Liver (tissue), 8 donors: ENCODE measurements at regions not wholly inside any gene's neighbourhood (a gene's known extent, or its start where the extent isn't known, plus 50 kb on each side); places are given as distances from the start of the nearest gene placed in this dataset.

Source experiments
- DNase-seq: peaks from one replicate; pipeline ENCODE4 v3.0.0-alpha.2; 2017; ENCODE audit warnings: low spot score
- H3K27ac ChIP-seq, 2 donors: one replicate each; pipeline ENCODE4 v1.7.0; 2013; ENCODE audit warnings: inconsistent platforms in 2 of 2, low read length in 2 of 2, control low read depth in 1 of 2, low read depth in 1 of 2, mild to moderate bottlenecking in 1 of 2
- H3K27me3 ChIP-seq, 4 donors: one replicate each; pipeline versions ENCODE4 v1.6.1 to v1.7.0; 2013; ENCODE audit warnings: low read length in 3 of 4, inconsistent platforms in 1 of 4, mild to moderate bottlenecking in 1 of 4, moderate library complexity in 1 of 4; ENCODE audit not compliant: control insufficient read depth in 4 of 4, insufficient read depth in 4 of 4
- H3K36me3 ChIP-seq, 4 donors: one replicate each; pipeline versions ENCODE4 v1.6.1 to v1.7.0; 2013; ENCODE audit warnings: low read length in 3 of 4, mild to moderate bottlenecking in 3 of 4, low read depth in 1 of 4, moderate library complexity in 1 of 4; ENCODE audit not compliant: control insufficient read depth in 4 of 4, insufficient read depth in 3 of 4
- H3K4me1 ChIP-seq, 4 donors: one replicate each; pipeline versions ENCODE4 v1.6.1 to v1.7.0; 2013; ENCODE audit warnings: low read length in 3 of 4, mild to moderate bottlenecking in 3 of 4, moderate library complexity in 1 of 4; ENCODE audit not compliant: control insufficient read depth in 4 of 4, insufficient read depth in 4 of 4
- H3K4me3 ChIP-seq, 3 donors: one replicate each; pipeline versions ENCODE4 v1.6.1 to v1.7.0; 2013; ENCODE audit warnings: low read length in 3 of 3, control low read depth in 1 of 3, low read depth in 1 of 3, mild to moderate bottlenecking in 1 of 3
- H3K9ac ChIP-seq, 2 donors: one replicate each; pipeline ENCODE4 v1.7.0; 2013; ENCODE audit warnings: low read length in 2 of 2, mild to moderate bottlenecking in 2 of 2, moderate library complexity in 2 of 2, control low read depth in 1 of 2, low read depth in 1 of 2
- H3K9me3 ChIP-seq, 4 donors: one replicate each; pipeline versions ENCODE4 v1.6.1 to v1.7.0; 2013; ENCODE audit warnings: low read length in 3 of 4; ENCODE audit not compliant: control insufficient read depth in 4 of 4
- EGR1 ChIP-seq, 2 donors: IDR thresholded peaks; 2 replicates each; pipeline ENCODE4 v1.6.1; 2016 to 2018; ENCODE audit warnings: antibody characterized with exemption in 2 of 2, low read depth in 2 of 2
- FOXA1 ChIP-seq: IDR thresholded peaks from 2 replicates; pipeline ENCODE4 v1.6.1; 2016; ENCODE audit warnings: antibody characterized with exemption
- FOXA2 ChIP-seq: IDR thresholded peaks from 2 replicates; pipeline ENCODE4 v1.6.1; 2016; ENCODE audit warnings: antibody characterized with exemption
- GABPA ChIP-seq, 2 donors: IDR thresholded peaks in 1 of 2; conservative IDR thresholded peaks in 1 of 2; 2 replicates each; pipeline ENCODE4 v1.6.1; 2016; ENCODE audit warnings: antibody characterized with exemption in 2 of 2, mild to moderate bottlenecking in 1 of 2, moderate library complexity in 1 of 2
- HNF4A ChIP-seq, 2 donors: conservative IDR thresholded peaks; 2 replicates each; pipeline ENCODE4 v1.6.1; 2016; ENCODE audit warnings: antibody characterized with exemption in 2 of 2, mild to moderate bottlenecking in 2 of 2
- HNF4G ChIP-seq: IDR thresholded peaks from 2 replicates; pipeline ENCODE4 v1.6.1; 2016; ENCODE audit warnings: antibody characterized with exemption
- JUND ChIP-seq, 2 donors: IDR thresholded peaks; 2 replicates each; pipeline ENCODE4 v1.6.1; 2016; ENCODE audit warnings: antibody characterized with exemption in 2 of 2
- NR2F2 ChIP-seq: IDR thresholded peaks from 2 replicates; pipeline ENCODE4 v1.6.1; 2016; ENCODE audit warnings: antibody characterized with exemption
- RAD21 ChIP-seq, 2 donors: IDR thresholded peaks; 2 replicates each; pipeline ENCODE4 v1.6.1; 2016; ENCODE audit warnings: antibody characterized with exemption in 2 of 2, mild to moderate bottlenecking in 2 of 2
- RXRA ChIP-seq, 2 donors: IDR thresholded peaks; 2 replicates each; pipeline ENCODE4 v1.6.1; 2017 to 2018; ENCODE audit warnings: antibody characterized with exemption in 2 of 2, mild to moderate bottlenecking in 1 of 2
- SP1 ChIP-seq: IDR thresholded peaks from 2 replicates; pipeline ENCODE4 v1.6.1; 2018; ENCODE audit warnings: antibody characterized with exemption, mild to moderate bottlenecking
- TAF1 ChIP-seq: conservative IDR thresholded peaks from 2 replicates; pipeline ENCODE4 v1.6.1; 2016; ENCODE audit warnings: antibody characterized with exemption, mild to moderate bottlenecking
- YY1 ChIP-seq: IDR thresholded peaks from 2 replicates; pipeline ENCODE4 v1.6.1; 2016; ENCODE audit warnings: antibody characterized with exemption, mild to moderate bottlenecking
- WGBS: extraction: QIAGEN DNeasy Blood & Tissue Kit; methylation state at CpG from one replicate; pipeline ENCODE4 v1.1.7; 2013; 5-methylcytosine and 5-hydroxymethylcytosine counted together
- TF ChIP-seq, protein P1 (sequence below): IDR thresholded peaks from 2 replicates; pipeline ENCODE4 v1.6.1; 2016; ENCODE audit warnings: antibody characterized with exemption
- TF ChIP-seq, protein P2 (sequence below): IDR thresholded peaks from 2 replicates; pipeline ENCODE4 v1.6.1; 2016; ENCODE audit warnings: antibody characterized with exemption
- TF ChIP-seq, protein P3 (sequence below): IDR thresholded peaks from 2 replicates; pipeline ENCODE4 v1.6.1; 2016; ENCODE audit warnings: antibody characterized with exemption
- TF ChIP-seq, protein P4 (sequence below): fragments of 150-350 bp; IDR thresholded peaks from 2 replicates; pipeline ENCODE4 v1.5.1; 2017; ENCODE audit warnings: improper control_type of control experiment, low read depth, low read length; ENCODE audit not compliant: missing input control
- TF ChIP-seq, protein P5 (sequence below): IDR thresholded peaks from 2 replicates; pipeline ENCODE4 v1.6.1; 2016; ENCODE audit warnings: antibody characterized with exemption, mild to moderate bottlenecking
- donor health status: healthy.
- donor health status: healthy.
- donor health status: healthy.
- donor health status: healthy.
- donor health status: healthy.

DNA sequence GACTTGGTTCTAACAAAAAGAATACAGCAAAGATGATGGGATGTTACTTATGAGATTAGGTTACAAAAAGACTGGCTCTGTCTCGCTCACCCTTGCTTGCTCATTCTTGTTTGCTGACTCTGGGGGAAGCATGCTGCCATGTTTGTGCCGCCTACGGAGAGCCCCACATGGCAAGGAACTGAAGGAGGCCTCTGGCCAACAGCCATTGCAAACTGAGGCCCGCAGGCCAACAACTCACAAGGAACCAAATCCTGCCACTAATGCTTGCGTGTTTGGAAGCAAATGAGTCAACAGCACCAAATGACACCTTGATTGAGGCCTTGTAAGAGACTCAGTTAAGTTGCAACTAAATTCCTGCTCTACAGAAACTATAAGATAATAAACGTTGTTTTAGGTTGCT lies 82.1 kb upstream of the FOXN2 start:
- no peak overlapping the region for H3K4me3 ChIP-seq
- 95% methylated on average over 6 of the region's 6 CpGs for WGBS

DNA sequence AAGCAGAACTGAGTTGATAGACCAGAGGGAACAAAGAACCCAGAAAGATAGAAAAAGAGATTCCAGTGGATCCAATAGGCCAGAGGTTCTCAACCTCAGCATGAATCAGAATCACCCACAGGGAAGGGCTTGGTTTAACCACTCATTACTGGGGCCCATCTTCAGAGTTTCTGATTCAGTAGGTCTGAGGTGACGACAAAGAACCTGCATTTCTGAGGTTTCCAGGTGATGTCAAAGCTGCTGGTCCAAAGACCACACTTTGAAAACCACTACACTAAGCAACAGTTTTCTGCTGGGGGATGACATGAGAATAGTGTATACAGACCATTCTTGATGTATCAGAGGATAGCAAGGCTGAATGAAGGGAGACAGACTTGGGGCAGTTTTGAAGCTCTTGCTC lies 81.5 kb upstream of the FOXN2 start:
- Histone ChIP-seq H3K9ac (no peak overlapping the region), H3K9me3 (no peaks in the 10 kb centered on the region), H3K4me3 (no peak overlapping the region), H3K4me1 (no peaks in the 10 kb centered on the region), H3K27ac (no peak overlapping the region), H3K27me3 (no peaks in the 10 kb centered on the region), H3K36me3 (no peaks in the 10 kb centered on the region)
- DNase-seq, result no peak
- WGBS, result 96% methylated on average over 1 of the region's 1 CpG
- TF ChIP-seq HNF4A (conservative IDR thresholded peaks at IDR 0.05) (no peak), YY1 (no peak), NR2F2 (no peak), GABPA (IDR thresholded peaks at IDR 0.05 in 1 of 2, conservative IDR thresholded peaks at IDR 0.05 in 1 of 2) (no peak), EGR1 (IDR thresholded peaks at IDR 0.05; ENCODE audit: low read depth in 2 of 2) (no peak), FOXA2 (no peak), FOXA1 (no peak), HNF4G (no peak), RXRA (IDR thresholded peaks at IDR 0.05) (no peak), SP1 (no peak), JUND (IDR thresholded peaks at IDR 0.05) (no peak)
- TF ChIP-seq, protein P1, sequence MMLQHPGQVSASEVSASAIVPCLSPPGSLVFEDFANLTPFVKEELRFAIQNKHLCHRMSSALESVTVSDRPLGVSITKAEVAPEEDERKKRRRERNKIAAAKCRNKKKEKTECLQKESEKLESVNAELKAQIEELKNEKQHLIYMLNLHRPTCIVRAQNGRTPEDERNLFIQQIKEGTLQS, result no peak
- TF ChIP-seq, protein P2, sequence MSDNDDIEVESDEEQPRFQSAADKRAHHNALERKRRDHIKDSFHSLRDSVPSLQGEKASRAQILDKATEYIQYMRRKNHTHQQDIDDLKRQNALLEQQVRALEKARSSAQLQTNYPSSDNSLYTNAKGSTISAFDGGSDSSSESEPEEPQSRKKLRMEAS, result no peak

More for the DNA sequence above, 82.1 kb upstream of the FOXN2 start:
- Histone ChIP-seq H3K9ac (no peak overlapping the region), H3K27me3 (no peaks in the 10 kb centered on the region), H3K9me3 (no peaks in the 10 kb centered on the region), H3K27ac (no peak overlapping the region), H3K4me1 (no peaks in the 10 kb centered on the region), H3K36me3 (no peaks in the 10 kb centered on the region)
- no peak for DNase-seq
- TF ChIP-seq SP1 (no peak), RAD21 (IDR thresholded peaks at IDR 0.05) (no peak), YY1 (no peak), HNF4A (conservative IDR thresholded peaks at IDR 0.05) (no peak), EGR1 (IDR thresholded peaks at IDR 0.05; ENCODE audit: low read depth in 2 of 2) (no peak), FOXA2 (no peak), GABPA (IDR thresholded peaks at IDR 0.05 in 1 of 2, conservative IDR thresholded peaks at IDR 0.05 in 1 of 2) (no peak), NR2F2 (no peak), HNF4G (no peak), TAF1 (no peak), FOXA1 (no peak), JUND (IDR thresholded peaks at IDR 0.05) (no peak)
- TF ChIP-seq, protein P3, sequence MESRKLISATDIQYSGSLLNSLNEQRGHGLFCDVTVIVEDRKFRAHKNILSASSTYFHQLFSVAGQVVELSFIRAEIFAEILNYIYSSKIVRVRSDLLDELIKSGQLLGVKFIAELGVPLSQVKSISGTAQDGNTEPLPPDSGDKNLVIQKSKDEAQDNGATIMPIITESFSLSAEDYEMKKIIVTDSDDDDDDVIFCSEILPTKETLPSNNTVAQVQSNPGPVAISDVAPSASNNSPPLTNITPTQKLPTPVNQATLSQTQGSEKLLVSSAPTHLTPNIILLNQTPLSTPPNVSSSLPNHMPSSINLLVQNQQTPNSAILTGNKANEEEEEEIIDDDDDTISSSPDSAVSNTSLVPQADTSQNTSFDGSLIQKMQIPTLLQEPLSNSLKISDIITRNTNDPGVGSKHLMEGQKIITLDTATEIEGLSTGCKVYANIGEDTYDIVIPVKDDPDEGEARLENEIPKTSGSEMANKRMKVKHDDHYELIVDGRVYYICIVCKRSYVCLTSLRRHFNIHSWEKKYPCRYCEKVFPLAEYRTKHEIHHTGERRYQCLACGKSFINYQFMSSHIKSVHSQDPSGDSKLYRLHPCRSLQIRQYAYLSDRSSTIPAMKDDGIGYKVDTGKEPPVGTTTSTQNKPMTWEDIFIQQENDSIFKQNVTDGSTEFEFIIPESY, result no peak
- TF ChIP-seq, protein P2, result no peak
- TF ChIP-seq, protein P4, sequence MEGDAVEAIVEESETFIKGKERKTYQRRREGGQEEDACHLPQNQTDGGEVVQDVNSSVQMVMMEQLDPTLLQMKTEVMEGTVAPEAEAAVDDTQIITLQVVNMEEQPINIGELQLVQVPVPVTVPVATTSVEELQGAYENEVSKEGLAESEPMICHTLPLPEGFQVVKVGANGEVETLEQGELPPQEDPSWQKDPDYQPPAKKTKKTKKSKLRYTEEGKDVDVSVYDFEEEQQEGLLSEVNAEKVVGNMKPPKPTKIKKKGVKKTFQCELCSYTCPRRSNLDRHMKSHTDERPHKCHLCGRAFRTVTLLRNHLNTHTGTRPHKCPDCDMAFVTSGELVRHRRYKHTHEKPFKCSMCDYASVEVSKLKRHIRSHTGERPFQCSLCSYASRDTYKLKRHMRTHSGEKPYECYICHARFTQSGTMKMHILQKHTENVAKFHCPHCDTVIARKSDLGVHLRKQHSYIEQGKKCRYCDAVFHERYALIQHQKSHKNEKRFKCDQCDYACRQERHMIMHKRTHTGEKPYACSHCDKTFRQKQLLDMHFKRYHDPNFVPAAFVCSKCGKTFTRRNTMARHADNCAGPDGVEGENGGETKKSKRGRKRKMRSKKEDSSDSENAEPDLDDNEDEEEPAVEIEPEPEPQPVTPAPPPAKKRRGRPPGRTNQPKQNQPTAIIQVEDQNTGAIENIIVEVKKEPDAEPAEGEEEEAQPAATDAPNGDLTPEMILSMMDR, result no peak
- TF ChIP-seq, protein P5, sequence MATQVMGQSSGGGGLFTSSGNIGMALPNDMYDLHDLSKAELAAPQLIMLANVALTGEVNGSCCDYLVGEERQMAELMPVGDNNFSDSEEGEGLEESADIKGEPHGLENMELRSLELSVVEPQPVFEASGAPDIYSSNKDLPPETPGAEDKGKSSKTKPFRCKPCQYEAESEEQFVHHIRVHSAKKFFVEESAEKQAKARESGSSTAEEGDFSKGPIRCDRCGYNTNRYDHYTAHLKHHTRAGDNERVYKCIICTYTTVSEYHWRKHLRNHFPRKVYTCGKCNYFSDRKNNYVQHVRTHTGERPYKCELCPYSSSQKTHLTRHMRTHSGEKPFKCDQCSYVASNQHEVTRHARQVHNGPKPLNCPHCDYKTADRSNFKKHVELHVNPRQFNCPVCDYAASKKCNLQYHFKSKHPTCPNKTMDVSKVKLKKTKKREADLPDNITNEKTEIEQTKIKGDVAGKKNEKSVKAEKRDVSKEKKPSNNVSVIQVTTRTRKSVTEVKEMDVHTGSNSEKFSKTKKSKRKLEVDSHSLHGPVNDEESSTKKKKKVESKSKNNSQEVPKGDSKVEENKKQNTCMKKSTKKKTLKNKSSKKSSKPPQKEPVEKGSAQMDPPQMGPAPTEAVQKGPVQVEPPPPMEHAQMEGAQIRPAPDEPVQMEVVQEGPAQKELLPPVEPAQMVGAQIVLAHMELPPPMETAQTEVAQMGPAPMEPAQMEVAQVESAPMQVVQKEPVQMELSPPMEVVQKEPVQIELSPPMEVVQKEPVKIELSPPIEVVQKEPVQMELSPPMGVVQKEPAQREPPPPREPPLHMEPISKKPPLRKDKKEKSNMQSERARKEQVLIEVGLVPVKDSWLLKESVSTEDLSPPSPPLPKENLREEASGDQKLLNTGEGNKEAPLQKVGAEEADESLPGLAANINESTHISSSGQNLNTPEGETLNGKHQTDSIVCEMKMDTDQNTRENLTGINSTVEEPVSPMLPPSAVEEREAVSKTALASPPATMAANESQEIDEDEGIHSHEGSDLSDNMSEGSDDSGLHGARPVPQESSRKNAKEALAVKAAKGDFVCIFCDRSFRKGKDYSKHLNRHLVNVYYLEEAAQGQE, result no peak
- TF ChIP-seq, protein P1, result no peak
